GM18868 (cell line): ENCODE measurements at regions not wholly inside any gene's neighbourhood (a gene's known extent, or its start where the extent isn't known, plus 50 kb on each side); places are given as distances from the start of the nearest gene placed in this dataset.

Source experiments
- ATAC-seq: cut with Tn5 transposase; IDR thresholded peaks from one replicate; pipeline ENCODE4 v1.9.1; 2021; ENCODE audit warnings: mild to moderate bottlenecking, moderate library complexity; ENCODE audit not compliant: unreplicated experiment

GRCh38 chr4:58561170-58561569 is 1451.0 kb upstream of the IGFBP7 start:
- ATAC-seq = no peak

GRCh38 chr4:58560736-58561135 is 1450.6 kb upstream of the IGFBP7 start:
- peak; percentile 53 for ATAC-seq

- ATAC-seq = no peak
These were observed 1443.5 kb upstream of the IGFBP7 start for GRCh38 chr4:58553679-58554078.

GRCh38 chr4:58553031-58553430 is 1442.8 kb upstream of the IGFBP7 start:
- no peak for ATAC-seq

- no peak for ATAC-seq
These were observed 1441.5 kb upstream of the IGFBP7 start for GRCh38 chr4:58551676-58552075.

GRCh38 chr4:58543465-58543864 is 1433.3 kb upstream of the IGFBP7 start:
- ATAC-seq = no peak

GRCh38 chr4:58541926-58542325 is 1431.7 kb upstream of the IGFBP7 start:
- ATAC-seq = no peak

- ATAC-seq = no peak
These were observed 1412.7 kb upstream of the IGFBP7 start for GRCh38 chr4:58522765-58523382.

- ATAC-seq = no peak
These were observed 1405.0 kb upstream of the IGFBP7 start for GRCh38 chr4:58515226-58515625.

GRCh38 chr4:58514299-58514698 is 1404.1 kb upstream of the IGFBP7 start:
- no peak for ATAC-seq

GRCh38 chr4:58510652-58511051 is 1400.5 kb upstream of the IGFBP7 start:
- no peak for ATAC-seq

GRCh38 chr4:58507079-58507478 is 1396.9 kb upstream of the IGFBP7 start:
- ATAC-seq = no peak

- ATAC-seq = no peak
These were observed 1392.7 kb upstream of the IGFBP7 start for GRCh38 chr4:58502839-58503238.

- ATAC-seq = no peak
These were observed 1389.0 kb upstream of the IGFBP7 start for GRCh38 chr4:58499182-58499581.

- ATAC-seq = no peak
These were observed 1381.4 kb upstream of the IGFBP7 start for GRCh38 chr4:58491620-58492019.

GRCh38 chr4:58477950-58478349 is 1367.8 kb upstream of the IGFBP7 start:
- ATAC-seq = no peak

GRCh38 chr4:58477513-58477912 is 1367.3 kb upstream of the IGFBP7 start:
- no peak for ATAC-seq

GRCh38 chr4:58475097-58475496 is 1364.9 kb upstream of the IGFBP7 start:
- no peak for ATAC-seq

GRCh38 chr4:58465031-58465430 is 1354.8 kb upstream of the IGFBP7 start:
- no peak for ATAC-seq

- ATAC-seq = no peak
These were observed 1346.7 kb upstream of the IGFBP7 start for GRCh38 chr4:58456727-58457384.

- ATAC-seq = no peak
These were observed 1343.8 kb upstream of the IGFBP7 start for GRCh38 chr4:58453956-58454355.

GRCh38 chr4:58451707-58452106 is 1341.5 kb upstream of the IGFBP7 start:
- ATAC-seq = no peak

GRCh38 chr4:58435871-58436270 is 1325.7 kb upstream of the IGFBP7 start:
- no peak for ATAC-seq
